GM12892 (cell line): ENCODE measurements at regions not wholly inside any gene's neighbourhood (a gene's known extent, or its start where the extent isn't known, plus 50 kb on each side); places are given as distances from the start of the nearest gene placed in this dataset.

Source experiments
- POLR2A ChIP-seq: IDR thresholded peaks from 2 replicates; pipeline ENCODE4 v1.6.1; 2011; ENCODE audit warnings: low read depth, low read length, control low read depth
- POLR2AphosphoS5 ChIP-seq: IDR thresholded peaks from 2 replicates; pipeline ENCODE4 v1.6.1; 2011; ENCODE audit warnings: low read depth, low read length, control low read depth

DNA sequence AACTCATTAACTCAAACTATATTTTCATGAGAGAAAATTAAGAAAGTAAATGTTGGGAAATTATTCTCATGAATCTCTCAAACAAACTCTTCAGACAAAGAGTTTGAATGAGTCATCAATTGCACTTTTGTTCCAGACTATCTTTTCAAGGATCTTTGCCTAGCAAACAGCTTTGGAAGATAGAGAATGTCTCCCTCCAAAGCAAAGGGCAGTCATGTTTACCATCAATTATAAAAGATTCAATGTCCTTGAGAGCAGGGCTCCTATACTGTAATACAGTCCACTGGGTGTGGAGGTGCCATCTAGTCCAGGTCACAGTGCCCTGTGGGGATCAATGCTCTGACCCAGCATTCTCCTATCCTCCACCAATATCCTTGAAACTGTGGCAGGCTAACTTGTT, 1429.3 kb downstream of the EFNA5 start:
- TF ChIP-seq POLR2A (no peak), POLR2AphosphoS5 (no peak)
